PC-3 (cell line): ENCODE measurements at regions not wholly inside any gene's neighbourhood (a gene's known extent, or its start where the extent isn't known, plus 50 kb on each side); places are given as distances from the start of the nearest gene placed in this dataset.

ENCODE experiments used
- ATAC-seq: fragments of 200-7000 bp; cut with Tn5 transposase; 2 replicates; pipeline ENCODE4 v1.9.1; 2020; ENCODE audit warnings: mild to moderate bottlenecking, moderate library complexity
- BruUV-seq: library from RNA; stranded (reverse); fragments of 400-500 nt; replicated peaks from 2 replicates; lab custom pipeline; 2021; lab: Mats Ljungman, UMichigan
- CTCF ChIA-PET: fragments of 300-600 bp; sonication (Branson Sonifier 250); formaldehyde crosslinking; loops from one replicate; lab custom pipeline; 2022; ENCODE audit warnings: antibody characterized with exemption; lab: Charles Lee
- POLR2A ChIA-PET: fragments of 300-600 bp; sonication (Branson Sonifier 250); formaldehyde crosslinking; loops from one replicate; lab custom pipeline; 2022; ENCODE audit warnings: antibody characterized with exemption; ENCODE audit not compliant: unreplicated experiment; lab: Charles Lee
- DNase-seq: peaks from one replicate; pipeline ENCODE4 v3.0.0-alpha.2; 2015
- H2AFZ ChIP-seq: fragments of 300-600 bp; sonication (generic); 2 replicates; pipeline ENCODE4 v1.6.0; 2016; ENCODE audit warnings: antibody characterized with exemption, low read length
- H3F3A ChIP-seq: fragments of 300-600 bp; sonication (generic); one replicate; pipeline ENCODE4 v1.6.0; 2017; ENCODE audit warnings: antibody characterized with exemption, low read length, control low read depth, mild to moderate bottlenecking; ENCODE audit not compliant: unreplicated experiment
- H3K27ac ChIP-seq: fragments of 300-600 bp; sonication (generic); 2 replicates; pipeline ENCODE4 v1.5.1; 2016; ENCODE audit warnings: mild to moderate bottlenecking, low read length
- H3K27me3 ChIP-seq: fragments of 300-600 bp; sonication (generic); 2 replicates; pipeline ENCODE4 v1.6.1; 2016; ENCODE audit warnings: low read length, mixed read lengths
- H3K36me3 ChIP-seq: fragments of 300-600 bp; sonication (generic); 2 replicates; pipeline ENCODE4 v1.6.1; 2016; ENCODE audit warnings: low read depth, mixed run types, low read length, mixed read lengths
- H3K4me1 ChIP-seq: fragments of 300-600 bp; sonication (generic); 2 replicates; pipeline ENCODE4 v1.5.1; 2016; ENCODE audit warnings: low read length; ENCODE audit not compliant: insufficient read depth
- H3K4me2 ChIP-seq: fragments of 300-600 bp; sonication (generic); 2 replicates; pipeline ENCODE4 v1.6.0; 2016; ENCODE audit warnings: low read length
- H3K4me3 ChIP-seq: fragments of 300-600 bp; sonication (generic); 2 replicates; pipeline ENCODE4 v1.5.1; 2016; ENCODE audit warnings: mild to moderate bottlenecking, low read length, mixed read lengths
- H3K79me2 ChIP-seq: fragments of 300-600 bp; sonication (generic); 2 replicates; pipeline ENCODE4 v1.6.1; 2017; ENCODE audit warnings: low read length, mixed read lengths
- H3K9ac ChIP-seq: fragments of 300-600 bp; sonication (generic); 2 replicates; pipeline ENCODE4 v1.6.0; 2016; ENCODE audit warnings: mild to moderate bottlenecking, low read length
- H3K9me2 ChIP-seq: fragments of 300-600 bp; sonication (generic); replicated peaks from 2 replicates; pipeline ENCODE4 v1.6.1; 2016; ENCODE audit warnings: mixed run types, low read length, mixed read lengths
- H3K9me3 ChIP-seq: fragments of 300-600 bp; sonication (generic); 2 replicates; pipeline ENCODE4 v1.6.1; 2016; ENCODE audit warnings: low read length, mixed read lengths
- H4K20me1 ChIP-seq: fragments of 300-600 bp; sonication (generic); 2 replicates; pipeline ENCODE4 v1.6.1; 2016; ENCODE audit warnings: low read length, mixed read lengths
- CTCF ChIP-seq: fragments of 300-600 bp; sonication (generic); conservative IDR thresholded peaks from 2 replicates; pipeline ENCODE4 v1.5.1; 2017; ENCODE audit warnings: antibody characterized with exemption, low read depth, mild to moderate bottlenecking, low read length
- EZH2 ChIP-seq: fragments of 300-600 bp; sonication (generic); IDR thresholded peaks from one replicate; pipeline ENCODE4 v1.6.1; 2017; ENCODE audit warnings: antibody characterized with exemption, mild to moderate bottlenecking, low read length; ENCODE audit not compliant: unreplicated experiment
- EZH2phosphoT487 ChIP-seq: fragments of 300-600 bp; sonication (generic); IDR thresholded peaks from 2 replicates; pipeline ENCODE4 v1.6.1; 2018; ENCODE audit warnings: mild to moderate bottlenecking, antibody characterized with exemption, low read length, borderline replicate concordance
- intact Hi-C: fragments of 100-400 bp; cut with micrococcal nuclease; formaldehyde crosslinking; loops from 2 replicates; pipeline ENCODE4 v1.9.0; 2023

- no TSS peak for BruUV-seq
- peaks cover 31% of the 10 kb centered on the region for H3K4me1 ChIP-seq
- ChIA-PET POLR2A (no interaction called here), CTCF (no interaction called here)
- H2AFZ ChIP-seq, result peak overlapping the region; percentile 43
- no peaks in the 10 kb centered on the region for H3K9me3 ChIP-seq
- ATAC-seq (no peak), DNase-seq (peak; percentile 52)
- no peak overlapping the region for H3K27ac ChIP-seq
- intact Hi-C loops, result no loop called here
- H3K9ac ChIP-seq, result no peak overlapping the region
- no peaks in the 10 kb centered on the region for H3K36me3 ChIP-seq
- TF ChIP-seq EZH2phosphoT487 (no peak), CTCF (no peak), EZH2 (no peak)
- H3K4me3 ChIP-seq, result no peak overlapping the region
- H4K20me1 ChIP-seq, result no peaks in the 10 kb centered on the region
- H3K79me2 ChIP-seq, result no peaks in the 10 kb centered on the region
- H3K4me2 ChIP-seq, result peak overlapping the region; percentile 26
- H3F3A ChIP-seq, result no peaks in the 10 kb centered on the region
- H3K27me3 ChIP-seq, result no peaks in the 10 kb centered on the region
- H3K9me2 ChIP-seq, result no peaks in the 10 kb centered on the region
Observed at GRCh38 chr2:100744589-100744988, 75.3 kb upstream of the NPAS2 start.

DNA sequence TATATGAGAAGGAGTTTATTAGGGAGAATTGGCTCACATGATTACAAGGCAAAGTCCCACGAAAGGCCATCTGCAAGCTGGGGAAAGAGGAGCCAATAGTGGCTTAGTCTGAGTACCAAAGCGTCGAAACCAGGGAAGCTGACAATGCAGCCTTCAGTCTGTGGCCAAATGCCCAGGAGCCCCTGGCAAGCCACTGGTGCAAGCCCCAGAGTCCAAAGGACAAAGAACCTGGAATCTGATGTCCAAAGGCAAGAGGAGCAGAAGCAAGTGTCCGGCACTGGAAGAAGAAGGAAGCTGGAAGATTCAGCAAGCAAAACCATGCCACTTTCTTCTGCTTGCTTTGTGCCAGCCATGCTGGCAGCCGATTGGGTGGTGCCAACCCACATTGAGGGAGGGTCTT, 74.3 kb upstream of the NPAS2 start:
- no peaks in the 10 kb centered on the region for H3K79me2 ChIP-seq
- intact Hi-C loops, result no loop called here
- no TSS peak for BruUV-seq

More for the DNA sequence above, 74.3 kb upstream of the NPAS2 start:
- ChIA-PET POLR2A (no interaction called here), CTCF (no interaction called here)
- H3K9me3 ChIP-seq, result 0 out of 2 replicates have a peak, but pooled peaks cover 4% of the 10 kb centered on the region
- no peaks in the 10 kb centered on the region for H4K20me1 ChIP-seq
- no peaks in the 10 kb centered on the region for H3F3A ChIP-seq
- H3K27ac ChIP-seq, result no peak overlapping the region
- no peak overlapping the region for H2AFZ ChIP-seq
- TF ChIP-seq EZH2 (no peak), CTCF (no peak), EZH2phosphoT487 (no peak)
- ATAC-seq (no peak), DNase-seq (no peak)
- no peaks in the 10 kb centered on the region for H3K27me3 ChIP-seq
- H3K4me1 ChIP-seq, result peaks cover 31% of the 10 kb centered on the region
- H3K9me2 ChIP-seq, result no peaks in the 10 kb centered on the region
- H3K4me3 ChIP-seq, result no peak overlapping the region
- no peaks in the 10 kb centered on the region for H3K36me3 ChIP-seq
- H3K4me2 ChIP-seq, result no peak overlapping the region
- no peak overlapping the region for H3K9ac ChIP-seq
